OCI-LY1 (cell line): ENCODE measurements at regions not wholly inside any gene's neighbourhood (a gene's known extent, or its start where the extent isn't known, plus 50 kb on each side); places are given as distances from the start of the nearest gene placed in this dataset.

Source experiments
- H2AFZ ChIP-seq: fragments of 200-600 bp; sonication (generic), shearing (Covaris generic); 2 replicates; pipeline ENCODE4 v1.6.0; 2014; ENCODE audit warnings: antibody characterized with exemption, mild to moderate bottlenecking, low read length
- H3F3A ChIP-seq: fragments of 200-600 bp; sonication (generic), shearing (Covaris generic); 2 replicates; pipeline ENCODE4 v1.6.0; 2014; ENCODE audit warnings: mild to moderate bottlenecking, antibody characterized with exemption, low read length, moderate library complexity; ENCODE audit not compliant: insufficient read depth
- H3K27ac ChIP-seq: fragments of 200-600 bp; sonication (generic); 2 replicates; pipeline ENCODE4 v1.5.1; 2014; ENCODE audit warnings: low read length, mixed run types, mild to moderate bottlenecking, low read depth; ENCODE audit not compliant: poor library complexity, severe bottlenecking
- H3K27me3 ChIP-seq: fragments of 200-600 bp; sonication (generic); 2 replicates; pipeline ENCODE4 v1.6.0; 2014; ENCODE audit warnings: antibody characterized with exemption, mild to moderate bottlenecking, low read length, moderate library complexity; ENCODE audit not compliant: insufficient read depth
- H3K36me3 ChIP-seq: fragments of 200-600 bp; sonication (generic); 2 replicates; pipeline ENCODE4 v1.6.1; 2014; ENCODE audit warnings: mild to moderate bottlenecking, antibody characterized with exemption, low read length, moderate library complexity, mixed read lengths; ENCODE audit not compliant: insufficient read depth
- H3K4me1 ChIP-seq: fragments of 200-600 bp; sonication (generic); 2 replicates; pipeline ENCODE4 v1.5.1; 2014; ENCODE audit warnings: mild to moderate bottlenecking, low read length, moderate library complexity; ENCODE audit not compliant: insufficient read depth, severe bottlenecking
- H3K4me2 ChIP-seq: fragments of 200-600 bp; sonication (generic), shearing (Covaris generic); 2 replicates; pipeline ENCODE4 v1.6.1; 2014; ENCODE audit warnings: low read length
- H3K4me3 ChIP-seq: fragments of 200-600 bp; sonication (generic); 2 replicates; pipeline ENCODE4 v1.5.1; 2014; ENCODE audit warnings: low read length, low read depth, mild to moderate bottlenecking, mixed read lengths; ENCODE audit not compliant: poor library complexity, severe bottlenecking
- H3K79me2 ChIP-seq: fragments of 200-600 bp; shearing (Covaris generic); 2 replicates; pipeline ENCODE4 v1.6.1; 2016; ENCODE audit warnings: mixed run types, low read length, mixed read lengths; ENCODE audit not compliant: insufficient read depth
- H3K9ac ChIP-seq: fragments of 200-600 bp; sonication (generic), shearing (Covaris generic); 2 replicates; pipeline ENCODE4 v1.6.1; 2014; ENCODE audit warnings: mild to moderate bottlenecking, low read length, mixed read lengths
- H3K9me2 ChIP-seq: fragments of 200-600 bp; sonication (generic), shearing (Covaris generic); 2 replicates; pipeline ENCODE4 v1.6.1; 2014; ENCODE audit warnings: low read depth, mild to moderate bottlenecking, low read length, mixed read lengths
- H3K9me3 ChIP-seq: fragments of 200-600 bp; shearing (Covaris generic); 2 replicates; pipeline ENCODE4 v1.6.1; 2014; ENCODE audit warnings: low read length, mixed read lengths
- H4K20me1 ChIP-seq: fragments of 200-600 bp; sonication (generic), shearing (Covaris generic); 2 replicates; pipeline ENCODE4 v1.6.0; 2016; ENCODE audit warnings: mild to moderate bottlenecking, low read length; ENCODE audit not compliant: insufficient read depth
- EZH2 ChIP-seq: fragments of 200-600 bp; sonication (generic), shearing (Covaris generic); IDR thresholded peaks from 2 replicates; pipeline ENCODE4 v1.8.0; 2017; ENCODE audit warnings: borderline replicate concordance, mixed run types, mild to moderate bottlenecking, antibody characterized with exemption, low read length, moderate library complexity, mixed read lengths
- TF ChIP-seq, protein P1 (sequence below): fragments of 200-600 bp; sonication (generic), shearing (Covaris generic); IDR thresholded peaks from 2 replicates; pipeline ENCODE4 v1.5.1; 2017; ENCODE audit warnings: mild to moderate bottlenecking, antibody characterized with exemption, low read length, moderate library complexity, mixed read lengths

DNA sequence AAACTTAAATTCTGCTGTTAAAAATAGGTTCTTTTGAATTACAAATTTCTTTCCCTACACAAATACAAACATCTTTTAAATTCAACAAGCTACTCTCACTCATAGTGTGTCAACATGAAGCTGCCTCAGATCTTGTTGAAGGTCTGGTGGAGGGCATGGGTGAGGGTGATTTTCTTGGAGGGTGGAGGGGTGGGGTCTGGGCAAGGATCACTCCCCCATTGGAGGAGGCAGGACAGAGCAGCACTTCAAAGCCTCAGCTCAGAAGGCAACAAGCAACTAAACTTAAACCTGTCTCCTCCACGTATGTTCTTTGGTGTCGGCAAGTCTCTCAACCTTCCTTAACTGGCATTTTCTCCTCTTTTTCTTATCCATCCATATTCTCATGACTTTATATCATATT, 730.9 kb downstream of the NR2F2 start:
- Histone ChIP-seq H3K36me3 (no peaks in the 10 kb centered on the region), H3K79me2 (no peaks in the 10 kb centered on the region), H3K9me3 (no peaks in the 10 kb centered on the region), H3K4me1 (no peaks in the 10 kb centered on the region), H3K4me3 (no peak overlapping the region), H3K27me3 (no peaks in the 10 kb centered on the region), H3K27ac (no peak overlapping the region), H3K9me2 (no peaks in the 10 kb centered on the region), H3K4me2 (no peak overlapping the region), H4K20me1 (no peaks in the 10 kb centered on the region), H3K9ac (no peak overlapping the region), H2AFZ (no peak overlapping the region), H3F3A (no peaks in the 10 kb centered on the region)
- no peak for TF ChIP-seq EZH2
- TF ChIP-seq, protein P1, sequence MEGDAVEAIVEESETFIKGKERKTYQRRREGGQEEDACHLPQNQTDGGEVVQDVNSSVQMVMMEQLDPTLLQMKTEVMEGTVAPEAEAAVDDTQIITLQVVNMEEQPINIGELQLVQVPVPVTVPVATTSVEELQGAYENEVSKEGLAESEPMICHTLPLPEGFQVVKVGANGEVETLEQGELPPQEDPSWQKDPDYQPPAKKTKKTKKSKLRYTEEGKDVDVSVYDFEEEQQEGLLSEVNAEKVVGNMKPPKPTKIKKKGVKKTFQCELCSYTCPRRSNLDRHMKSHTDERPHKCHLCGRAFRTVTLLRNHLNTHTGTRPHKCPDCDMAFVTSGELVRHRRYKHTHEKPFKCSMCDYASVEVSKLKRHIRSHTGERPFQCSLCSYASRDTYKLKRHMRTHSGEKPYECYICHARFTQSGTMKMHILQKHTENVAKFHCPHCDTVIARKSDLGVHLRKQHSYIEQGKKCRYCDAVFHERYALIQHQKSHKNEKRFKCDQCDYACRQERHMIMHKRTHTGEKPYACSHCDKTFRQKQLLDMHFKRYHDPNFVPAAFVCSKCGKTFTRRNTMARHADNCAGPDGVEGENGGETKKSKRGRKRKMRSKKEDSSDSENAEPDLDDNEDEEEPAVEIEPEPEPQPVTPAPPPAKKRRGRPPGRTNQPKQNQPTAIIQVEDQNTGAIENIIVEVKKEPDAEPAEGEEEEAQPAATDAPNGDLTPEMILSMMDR = no peak

DNA sequence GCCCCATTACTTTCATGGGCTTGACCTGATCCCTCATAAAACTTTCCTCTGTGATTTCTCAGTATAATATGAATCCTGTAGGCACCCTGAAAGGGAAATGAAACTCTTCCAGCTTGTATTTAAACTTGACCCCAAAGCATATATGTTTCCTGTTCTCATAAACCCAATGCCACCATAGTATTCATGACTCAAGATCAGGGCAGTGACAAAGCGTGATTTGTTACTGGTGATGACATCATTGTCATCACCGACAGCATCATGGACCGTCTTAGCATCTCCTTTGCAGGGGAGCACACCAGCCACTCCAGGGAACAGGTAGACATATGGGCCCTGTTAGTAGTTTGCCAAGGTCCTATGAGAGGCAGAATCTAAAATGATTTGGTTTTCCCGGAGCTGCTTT, 741.2 kb downstream of the NR2F2 start:
- no peak overlapping the region for H3K9ac ChIP-seq
- H3K27ac ChIP-seq = no peak overlapping the region
- no peak overlapping the region for H3K4me3 ChIP-seq
- H3K4me2 ChIP-seq = no peak overlapping the region
- no peaks in the 10 kb centered on the region for H3K79me2 ChIP-seq
- H3F3A ChIP-seq = no peaks in the 10 kb centered on the region
- H3K36me3 ChIP-seq = no peaks in the 10 kb centered on the region
- no peaks in the 10 kb centered on the region for H3K27me3 ChIP-seq
- no peaks in the 10 kb centered on the region for H4K20me1 ChIP-seq
- no peaks in the 10 kb centered on the region for H3K9me2 ChIP-seq
- H3K9me3 ChIP-seq = no peaks in the 10 kb centered on the region
- H3K4me1 ChIP-seq = no peaks in the 10 kb centered on the region
- TF ChIP-seq EZH2 = no peak
- TF ChIP-seq, protein P1 = no peak
- H2AFZ ChIP-seq = no peak overlapping the region

DNA sequence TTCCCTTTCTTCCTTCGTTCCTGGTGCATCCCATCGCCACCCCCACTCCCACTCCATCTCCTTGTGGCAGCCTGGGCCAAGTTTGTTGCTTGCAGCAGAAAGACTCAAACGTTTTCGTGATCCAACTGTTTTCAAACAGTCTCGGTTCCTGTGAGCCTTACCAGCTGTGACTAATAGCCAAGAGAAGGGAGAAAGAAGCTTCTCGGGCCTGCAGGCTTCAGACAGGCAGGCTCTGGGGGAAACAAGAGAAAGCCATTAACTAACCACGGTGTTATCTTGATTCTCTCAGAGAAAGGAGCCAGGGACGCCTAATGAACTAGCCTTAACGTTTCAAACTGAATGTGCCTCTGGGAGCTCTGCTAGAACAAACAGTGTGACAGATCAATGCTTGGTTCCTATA, 742.0 kb downstream of the NR2F2 start:
- Histone ChIP-seq H3K27ac (no peak overlapping the region), H3K9me3 (no peaks in the 10 kb centered on the region)

More for the DNA sequence above, 742.0 kb downstream of the NR2F2 start:
- Histone ChIP-seq H4K20me1 (no peaks in the 10 kb centered on the region), H3K27me3 (no peaks in the 10 kb centered on the region), H2AFZ (no peak overlapping the region), H3K9ac (no peak overlapping the region), H3K36me3 (no peaks in the 10 kb centered on the region), H3K4me2 (no peak overlapping the region), H3K4me1 (no peaks in the 10 kb centered on the region), H3K4me3 (no peak overlapping the region), H3F3A (no peaks in the 10 kb centered on the region), H3K9me2 (no peaks in the 10 kb centered on the region), H3K79me2 (no peaks in the 10 kb centered on the region)
- TF ChIP-seq, protein P1 = no peak
- no peak for TF ChIP-seq EZH2
